ENCODE measurements at regions not wholly inside any gene's neighbourhood (a gene's known extent, or its start where the extent isn't known, plus 50 kb on each side); places are given as distances from the start of the nearest gene placed in this dataset.
"Not testable (repeated sequence)": the region's sequence is repeated elsewhere in the genome, so short reads cannot be mapped to it uniquely, and the experiment has no call there.

- not testable (repeated sequence) for ATAC-seq
Measured at GRCh38 chr2:76697439-76697838, 824.7 kb downstream of the LRRTM4 start.

GRCh38 chr2:76692908-76693307 is 829.3 kb downstream of the LRRTM4 start:
- no peak for ATAC-seq

GRCh38 chr2:76688732-76689131 is 833.4 kb downstream of the LRRTM4 start:
- ATAC-seq = no peak

GRCh38 chr2:76687923-76688322 is 834.3 kb downstream of the LRRTM4 start:
- no peak for ATAC-seq

GRCh38 chr2:76684756-76685155 is 837.4 kb downstream of the LRRTM4 start:
- no peak for ATAC-seq

- no peak for ATAC-seq
Measured at GRCh38 chr2:76679025-76679396, 843.2 kb downstream of the LRRTM4 start.

- ATAC-seq = no peak
Measured at GRCh38 chr2:76678383-76679024, 843.7 kb downstream of the LRRTM4 start.

- no peak for ATAC-seq
Measured at GRCh38 chr2:76675212-76675611, 847.0 kb downstream of the LRRTM4 start.

GRCh38 chr2:76672798-76673197 is 849.4 kb downstream of the LRRTM4 start:
- ATAC-seq = no peak

- no peak for ATAC-seq
Measured at GRCh38 chr2:76669966-76670465, 852.2 kb downstream of the LRRTM4 start.

- no peak for ATAC-seq
Measured at GRCh38 chr2:76668279-76668678, 853.9 kb downstream of the LRRTM4 start.

GRCh38 chr2:76667821-76668271 is 854.3 kb downstream of the LRRTM4 start:
- no peak for ATAC-seq

- ATAC-seq = no peak
Measured at GRCh38 chr2:76642129-76642528, 880.0 kb downstream of the LRRTM4 start.

- no peak for ATAC-seq
Measured at GRCh38 chr2:76641506-76641905, 880.7 kb downstream of the LRRTM4 start.

- ATAC-seq = no peak
Measured at GRCh38 chr2:76640905-76641304, 881.3 kb downstream of the LRRTM4 start.

- no peak for ATAC-seq
Measured at GRCh38 chr2:76639171-76639680, 883.0 kb downstream of the LRRTM4 start.

GRCh38 chr2:76633276-76633921 is 888.8 kb downstream of the LRRTM4 start:
- no peak for ATAC-seq

GRCh38 chr2:76625101-76625500 is 897.1 kb downstream of the LRRTM4 start:
- ATAC-seq = no peak

- no peak for ATAC-seq
Measured at GRCh38 chr2:76613330-76613729, 902.6 kb upstream of the GCFC2 start.

GRCh38 chr2:76612764-76613163 is 902.0 kb upstream of the GCFC2 start:
- no peak for ATAC-seq

- no peak for ATAC-seq
Measured at GRCh38 chr2:76610451-76610850, 899.7 kb upstream of the GCFC2 start.

- no peak for ATAC-seq
Measured at GRCh38 chr2:76599732-76600368, 889.1 kb upstream of the GCFC2 start.

GRCh38 chr2:76584474-76584873 is 873.8 kb upstream of the GCFC2 start:
- no peak for ATAC-seq

- ATAC-seq = no peak
Measured at GRCh38 chr2:76579911-76580310, 869.2 kb upstream of the GCFC2 start.

Measured in activated CD4-positive, CD25-positive, alpha-beta regulatory T cell treated with anti-CD3 and anti-CD28 coated beads, Interleukin-2, amount 50 U/mL, for 24 hours (primary cell).